HCT116 (cell line): ENCODE measurements at regions not wholly inside any gene's neighbourhood (a gene's known extent, or its start where the extent isn't known, plus 50 kb on each side); places are given as distances from the start of the nearest gene placed in this dataset.

ENCODE experiments used
- EZH2phosphoT487 ChIP-seq: fragments of 200-600 bp; IDR thresholded peaks from 2 replicates; pipeline ENCODE4 v1.6.1; 2018; ENCODE audit warnings: antibody characterized with exemption, borderline replicate concordance
- JUND ChIP-seq: IDR thresholded peaks from 2 replicates; pipeline ENCODE4 v1.6.1; 2012
- POLR2A ChIP-seq: IDR thresholded peaks from 2 replicates; pipeline ENCODE4 v1.7.0; 2011; ENCODE audit warnings: borderline replicate concordance; ENCODE audit not compliant: insufficient read depth, insufficient read length; ENCODE audit errors: extremely low read depth
- POLR2AphosphoS5 ChIP-seq: IDR thresholded peaks from 2 replicates; pipeline ENCODE4 v1.6.1; 2011; ENCODE audit warnings: mild to moderate bottlenecking, low read depth, low read length, moderate library complexity
- SIN3A ChIP-seq: IDR thresholded peaks from 2 replicates; pipeline ENCODE4 v1.6.1; 2012; ENCODE audit warnings: low read depth
- SRF ChIP-seq: IDR thresholded peaks from 2 replicates; pipeline ENCODE4 v1.6.1; 2012; ENCODE audit warnings: low read depth
- TCF7L2 ChIP-seq: IDR thresholded peaks from 2 replicates; pipeline ENCODE4 v1.7.0; 2011; ENCODE audit warnings: borderline replicate concordance, inconsistent platforms; ENCODE audit not compliant: insufficient read depth, insufficient read length; ENCODE audit errors: extremely low read depth
- YY1 ChIP-seq: IDR thresholded peaks from 2 replicates; pipeline ENCODE4 v1.6.1; 2011; ENCODE audit warnings: low read length, low read depth, moderate library complexity, mild to moderate bottlenecking; ENCODE audit not compliant: insufficient replicate concordance; ENCODE audit errors: extremely low read depth
- ZFX ChIP-seq: fragments of 450-650 bp; IDR thresholded peaks from 2 replicates; pipeline ENCODE4 v1.6.1; 2017
- TF ChIP-seq, protein P1 (sequence below), 3 experiments: fragments of 200-600 bp in 1 of 3; sonication (generic) in 1 of 3; IDR thresholded peaks in 2 of 3; conservative IDR thresholded peaks in 1 of 3; 2 replicates each; pipeline ENCODE4 v1.5.1; 2012 to 2017; ENCODE audit warnings: low read depth in 2 of 3, low read length in 2 of 3, antibody characterized with exemption in 1 of 3, borderline replicate concordance in 1 of 3, control low read depth in 1 of 3, mild to moderate bottlenecking in 1 of 3, mixed read lengths in 1 of 3, mixed run types in 1 of 3, moderate library complexity in 1 of 3; ENCODE audit not compliant: insufficient read depth in 1 of 3
- TF ChIP-seq, protein P2 (sequence below): IDR thresholded peaks from 2 replicates; pipeline ENCODE4 v1.6.1; 2011; ENCODE audit warnings: mild to moderate bottlenecking, low read length, moderate library complexity; ENCODE audit not compliant: insufficient replicate concordance; ENCODE audit errors: extremely low read depth

DNA sequence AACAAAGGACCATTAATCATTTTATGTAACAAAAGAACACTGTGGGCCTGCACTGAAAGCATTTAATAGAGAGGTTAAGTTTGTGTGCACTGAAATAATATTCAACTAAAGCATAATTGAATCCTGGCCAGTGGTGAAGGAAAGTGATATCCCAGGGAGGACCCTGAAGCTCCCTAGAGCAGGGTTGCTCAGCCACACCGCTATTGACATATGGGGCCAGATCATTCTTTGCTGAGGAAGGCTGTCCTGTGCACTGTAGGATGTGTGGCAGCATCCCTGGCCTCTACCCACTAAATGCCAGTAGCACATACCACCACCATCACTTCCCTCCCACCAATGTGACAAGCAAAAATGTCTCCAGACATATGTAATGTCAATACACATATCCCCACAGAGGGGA is 166.1 kb upstream of the MTNR1B start:
- TF ChIP-seq POLR2AphosphoS5 (no peak), POLR2A (no peak), EZH2phosphoT487 (no peak), TCF7L2 (no peak), ZFX (no peak), YY1 (no peak), JUND (no peak), SRF (no peak), SIN3A (no peak)
- TF ChIP-seq, protein P1, sequence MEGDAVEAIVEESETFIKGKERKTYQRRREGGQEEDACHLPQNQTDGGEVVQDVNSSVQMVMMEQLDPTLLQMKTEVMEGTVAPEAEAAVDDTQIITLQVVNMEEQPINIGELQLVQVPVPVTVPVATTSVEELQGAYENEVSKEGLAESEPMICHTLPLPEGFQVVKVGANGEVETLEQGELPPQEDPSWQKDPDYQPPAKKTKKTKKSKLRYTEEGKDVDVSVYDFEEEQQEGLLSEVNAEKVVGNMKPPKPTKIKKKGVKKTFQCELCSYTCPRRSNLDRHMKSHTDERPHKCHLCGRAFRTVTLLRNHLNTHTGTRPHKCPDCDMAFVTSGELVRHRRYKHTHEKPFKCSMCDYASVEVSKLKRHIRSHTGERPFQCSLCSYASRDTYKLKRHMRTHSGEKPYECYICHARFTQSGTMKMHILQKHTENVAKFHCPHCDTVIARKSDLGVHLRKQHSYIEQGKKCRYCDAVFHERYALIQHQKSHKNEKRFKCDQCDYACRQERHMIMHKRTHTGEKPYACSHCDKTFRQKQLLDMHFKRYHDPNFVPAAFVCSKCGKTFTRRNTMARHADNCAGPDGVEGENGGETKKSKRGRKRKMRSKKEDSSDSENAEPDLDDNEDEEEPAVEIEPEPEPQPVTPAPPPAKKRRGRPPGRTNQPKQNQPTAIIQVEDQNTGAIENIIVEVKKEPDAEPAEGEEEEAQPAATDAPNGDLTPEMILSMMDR (IDR thresholded peaks at IDR 0.05 in 2 of 3, conservative IDR thresholded peaks at IDR 0.05 in 1 of 3; ENCODE audit: borderline replicate concordance in 1 of 3, insufficient read depth in 1 of 3, low read depth in 2 of 3, low read length in 2 of 3), result no peak
- TF ChIP-seq, protein P2, sequence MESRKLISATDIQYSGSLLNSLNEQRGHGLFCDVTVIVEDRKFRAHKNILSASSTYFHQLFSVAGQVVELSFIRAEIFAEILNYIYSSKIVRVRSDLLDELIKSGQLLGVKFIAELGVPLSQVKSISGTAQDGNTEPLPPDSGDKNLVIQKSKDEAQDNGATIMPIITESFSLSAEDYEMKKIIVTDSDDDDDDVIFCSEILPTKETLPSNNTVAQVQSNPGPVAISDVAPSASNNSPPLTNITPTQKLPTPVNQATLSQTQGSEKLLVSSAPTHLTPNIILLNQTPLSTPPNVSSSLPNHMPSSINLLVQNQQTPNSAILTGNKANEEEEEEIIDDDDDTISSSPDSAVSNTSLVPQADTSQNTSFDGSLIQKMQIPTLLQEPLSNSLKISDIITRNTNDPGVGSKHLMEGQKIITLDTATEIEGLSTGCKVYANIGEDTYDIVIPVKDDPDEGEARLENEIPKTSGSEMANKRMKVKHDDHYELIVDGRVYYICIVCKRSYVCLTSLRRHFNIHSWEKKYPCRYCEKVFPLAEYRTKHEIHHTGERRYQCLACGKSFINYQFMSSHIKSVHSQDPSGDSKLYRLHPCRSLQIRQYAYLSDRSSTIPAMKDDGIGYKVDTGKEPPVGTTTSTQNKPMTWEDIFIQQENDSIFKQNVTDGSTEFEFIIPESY, result no peak
